Fibroblast of the aortic adventitia (primary cell): ENCODE measurements at regions not wholly inside any gene's neighbourhood (a gene's known extent, or its start where the extent isn't known, plus 50 kb on each side); places are given as distances from the start of the nearest gene placed in this dataset.

Experiments used
- DNase-seq: peaks from one replicate; pipeline ENCODE4 v3.0.0-alpha.2; 2010; ENCODE audit warnings: low read depth
- H3K4me3 ChIP-seq: 2 replicates; pipeline ENCODE4 v1.5.1; 2011; ENCODE audit warnings: low read depth, mild to moderate bottlenecking, control low read depth, low read length, moderate library complexity
- TF ChIP-seq, protein P1 (sequence below): IDR thresholded peaks from 2 replicates; pipeline ENCODE4 v1.5.1; 2011; ENCODE audit warnings: mild to moderate bottlenecking, low read length, control low read depth, inconsistent platforms; ENCODE audit not compliant: insufficient read depth

DNA sequence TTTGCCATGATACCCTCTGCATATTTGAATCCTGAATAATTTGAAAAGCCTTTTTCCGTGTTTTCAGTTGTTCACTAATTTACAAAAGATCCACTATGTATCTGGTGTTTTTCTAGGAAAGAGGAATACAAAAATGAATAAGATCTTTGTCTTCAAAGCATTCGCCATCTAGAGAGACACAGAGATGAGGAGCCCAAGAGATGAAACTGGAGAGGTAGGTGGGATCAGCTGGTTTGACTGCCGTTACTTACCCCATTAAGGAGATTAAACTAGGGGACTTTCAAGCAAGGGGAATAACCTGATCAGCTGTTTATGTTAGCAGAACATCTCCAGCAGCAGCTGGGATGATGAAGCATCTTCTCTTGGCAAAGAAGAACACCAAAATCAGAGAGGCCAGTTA, 150.2 kb upstream of the SATB2 start:
- no peak for DNase-seq
- TF ChIP-seq, protein P1, sequence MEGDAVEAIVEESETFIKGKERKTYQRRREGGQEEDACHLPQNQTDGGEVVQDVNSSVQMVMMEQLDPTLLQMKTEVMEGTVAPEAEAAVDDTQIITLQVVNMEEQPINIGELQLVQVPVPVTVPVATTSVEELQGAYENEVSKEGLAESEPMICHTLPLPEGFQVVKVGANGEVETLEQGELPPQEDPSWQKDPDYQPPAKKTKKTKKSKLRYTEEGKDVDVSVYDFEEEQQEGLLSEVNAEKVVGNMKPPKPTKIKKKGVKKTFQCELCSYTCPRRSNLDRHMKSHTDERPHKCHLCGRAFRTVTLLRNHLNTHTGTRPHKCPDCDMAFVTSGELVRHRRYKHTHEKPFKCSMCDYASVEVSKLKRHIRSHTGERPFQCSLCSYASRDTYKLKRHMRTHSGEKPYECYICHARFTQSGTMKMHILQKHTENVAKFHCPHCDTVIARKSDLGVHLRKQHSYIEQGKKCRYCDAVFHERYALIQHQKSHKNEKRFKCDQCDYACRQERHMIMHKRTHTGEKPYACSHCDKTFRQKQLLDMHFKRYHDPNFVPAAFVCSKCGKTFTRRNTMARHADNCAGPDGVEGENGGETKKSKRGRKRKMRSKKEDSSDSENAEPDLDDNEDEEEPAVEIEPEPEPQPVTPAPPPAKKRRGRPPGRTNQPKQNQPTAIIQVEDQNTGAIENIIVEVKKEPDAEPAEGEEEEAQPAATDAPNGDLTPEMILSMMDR = no peak
- no peak overlapping the region for H3K4me3 ChIP-seq

GRCh38 chr2:199606193-199606780, 148.5 kb upstream of the SATB2 start:
- DNase-seq = no peak
- TF ChIP-seq, protein P1 = peak; percentile 39

DNA sequence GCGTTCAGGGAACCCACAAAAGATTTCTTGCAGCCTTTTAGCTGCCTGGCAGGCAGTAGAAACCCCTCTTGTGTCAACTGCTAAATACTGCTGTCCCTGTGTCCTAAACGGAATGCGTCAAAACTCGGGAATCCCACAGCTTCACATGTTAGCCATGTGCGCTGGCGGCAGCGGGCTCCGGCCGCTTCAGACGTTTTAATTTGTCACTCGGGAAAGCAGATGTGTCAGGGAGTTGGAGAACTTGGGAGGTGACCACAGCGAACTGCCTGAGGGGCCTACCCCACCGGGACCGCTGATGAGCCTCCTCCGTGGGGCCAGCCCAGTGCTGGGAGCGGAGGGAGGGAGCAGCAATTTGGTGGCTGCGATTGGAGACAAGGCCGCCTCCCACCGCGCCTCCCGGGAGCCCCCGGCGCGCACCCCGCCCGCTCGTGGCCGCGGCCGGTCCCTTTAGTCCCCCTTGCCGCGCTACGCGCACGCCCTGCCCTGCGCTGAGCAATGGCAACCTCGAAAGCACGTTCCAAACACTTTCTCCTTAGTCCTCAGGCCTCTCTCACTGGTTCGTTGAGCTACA, 146.1 kb upstream of the SATB2 start:
- H3K4me3 ChIP-seq = no peak overlapping the region
- TF ChIP-seq, protein P1 = no peak
- DNase-seq = no peak

More at GRCh38 chr2:199606193-199606780, 148.5 kb upstream of the SATB2 start:
- H3K4me3 ChIP-seq = no peak overlapping the region

DNA sequence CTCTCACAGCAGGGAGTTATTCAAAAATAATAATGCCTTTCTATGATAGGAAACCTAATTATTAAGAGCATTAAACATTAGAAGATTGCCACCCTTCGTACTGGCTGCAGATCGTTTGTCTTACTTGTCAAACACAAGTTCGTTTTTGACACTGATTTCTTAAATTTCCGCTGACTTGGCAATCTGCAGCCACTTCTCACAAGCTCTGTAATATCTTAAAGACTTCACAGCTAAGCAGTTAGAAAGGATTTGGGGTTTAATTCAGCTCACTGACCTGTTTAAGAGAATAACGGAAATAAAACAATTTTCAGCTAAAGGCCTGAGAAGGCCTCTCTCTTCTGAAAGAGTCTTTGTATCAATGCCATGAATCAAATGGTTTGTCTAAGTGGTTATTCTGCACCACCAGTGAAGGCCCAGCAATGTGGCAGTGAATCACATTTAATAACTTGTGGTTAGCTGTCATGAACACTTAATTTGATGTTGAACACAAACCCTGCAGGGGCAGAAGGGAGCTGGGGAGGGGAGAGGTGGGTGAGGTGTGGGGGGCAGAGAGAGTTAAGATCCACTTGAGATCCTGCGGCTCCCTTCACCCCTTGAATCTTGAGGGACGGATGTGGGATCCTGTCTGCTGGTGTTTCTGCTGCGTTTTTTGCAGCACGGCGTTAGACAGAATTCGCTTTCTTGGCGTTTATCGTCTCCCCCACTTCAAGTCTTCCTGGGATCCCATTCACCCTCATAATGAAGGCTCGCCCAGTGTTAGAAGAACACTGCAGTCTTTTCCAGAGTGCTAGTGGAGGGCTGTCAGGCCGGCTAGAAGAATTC, 145.4 kb upstream of the SATB2 start:
- TF ChIP-seq, protein P1 = no peak
- no peak overlapping the region for H3K4me3 ChIP-seq
- no peak for DNase-seq

DNA sequence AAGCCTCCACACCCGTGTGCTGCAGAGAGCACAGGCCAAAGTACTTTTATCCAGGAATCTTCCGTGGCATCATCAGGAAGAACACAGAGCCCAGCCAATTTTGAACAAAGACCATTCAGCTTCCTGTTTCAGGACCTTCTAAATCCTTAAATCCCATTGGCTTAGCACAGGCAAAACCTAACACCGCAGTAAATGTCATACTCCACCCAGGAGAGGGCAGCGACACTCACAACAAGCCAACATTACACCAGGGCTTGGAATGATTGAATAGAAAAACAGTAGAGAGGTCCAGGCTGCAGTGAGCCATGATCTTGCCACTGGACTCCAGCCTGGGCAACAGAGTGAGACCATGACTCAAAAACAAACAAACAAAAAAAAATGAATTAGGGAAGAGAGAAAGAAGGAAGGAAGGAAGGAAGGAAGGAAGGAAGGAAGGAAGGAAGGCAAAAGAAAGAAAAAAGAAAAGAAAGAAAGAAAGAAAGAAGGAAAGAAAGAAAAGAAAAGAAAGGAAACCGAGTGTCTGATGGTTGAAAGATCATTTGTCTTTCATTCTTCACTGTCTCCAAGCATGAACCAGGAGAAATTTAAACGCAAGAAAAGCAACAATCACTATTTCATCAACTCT, 144.6 kb upstream of the SATB2 start:
- DNase-seq = no peak
- TF ChIP-seq, protein P1 = no peak
- no peak overlapping the region for H3K4me3 ChIP-seq

GRCh38 chr2:199596549-199596948, 138.8 kb upstream of the SATB2 start:
- no peak overlapping the region for H3K4me3 ChIP-seq
- DNase-seq = no peak
- TF ChIP-seq, protein P1 = peak; percentile 36
